ENCODE measurements at regions not wholly inside any gene's neighbourhood (a gene's known extent, or its start where the extent isn't known, plus 50 kb on each side); places are given as distances from the start of the nearest gene placed in this dataset.

- DNase-seq (ENCODE audit: low spot score): no peak
These were observed 84.8 kb upstream of the RNF217 start for GRCh38 chr6:124877468-124877867.

GRCh38 chr6:124879110-124879991 is 82.9 kb upstream of the RNF217 start:
- DNase-seq (ENCODE audit: low spot score): no peak

- DNase-seq (ENCODE audit: low spot score): no peak
These were observed 82.3 kb upstream of the RNF217 start for GRCh38 chr6:124879992-124880355.

GRCh38 chr6:124881898-124882578 is 80.2 kb upstream of the RNF217 start:
- DNase-seq (ENCODE audit: low spot score): no peak

GRCh38 chr6:124882579-124883393 is 79.5 kb upstream of the RNF217 start:
- no peak for DNase-seq (ENCODE audit: low spot score)

- no peak for DNase-seq (ENCODE audit: low spot score)
These were observed 77.1 kb upstream of the RNF217 start for GRCh38 chr6:124885171-124885570.

GRCh38 chr6:124887872-124888580 is 74.2 kb upstream of the RNF217 start:
- DNase-seq (ENCODE audit: low spot score): no peak

GRCh38 chr6:124888581-124889371 is 73.5 kb upstream of the RNF217 start:
- no peak for DNase-seq (ENCODE audit: low spot score)

- peak; percentile 9 for DNase-seq (ENCODE audit: low spot score)
These were observed 61.2 kb upstream of the RNF217 start for GRCh38 chr6:124901084-124901483.

- DNase-seq (ENCODE audit: low spot score): peak; percentile 13
These were observed 58.4 kb upstream of the RNF217 start for GRCh38 chr6:124903797-124904196.

GRCh38 chr6:124907596-124907995 is 54.6 kb upstream of the RNF217 start:
- no peak for DNase-seq (ENCODE audit: low spot score)
